Coronary artery (tissue), 2 donors: ENCODE measurements at regions not wholly inside any gene's neighbourhood (a gene's known extent, or its start where the extent isn't known, plus 50 kb on each side); places are given as distances from the start of the nearest gene placed in this dataset.

Source experiments
- DNase-seq: peaks from one replicate; pipeline ENCODE4 v3.0.0-alpha.2; 2017; ENCODE audit warnings: low spot score
- H3K27ac ChIP-seq, 2 donors: fragments of 200-600 bp; sonication (generic); one replicate each; pipeline ENCODE4 v1.5.1; 2016 to 2019
- H3K4me3 ChIP-seq: fragments of 200-600 bp; sonication (generic); 2 replicates; pipeline ENCODE4 v1.5.1; 2016; ENCODE audit warnings: mild to moderate bottlenecking, moderate library complexity
- TF ChIP-seq, protein P1 (sequence below): fragments of 200-600 bp; sonication (generic); IDR thresholded peaks from one replicate; pipeline ENCODE4 v1.5.1; 2019; ENCODE audit warnings: antibody characterized with exemption

DNA sequence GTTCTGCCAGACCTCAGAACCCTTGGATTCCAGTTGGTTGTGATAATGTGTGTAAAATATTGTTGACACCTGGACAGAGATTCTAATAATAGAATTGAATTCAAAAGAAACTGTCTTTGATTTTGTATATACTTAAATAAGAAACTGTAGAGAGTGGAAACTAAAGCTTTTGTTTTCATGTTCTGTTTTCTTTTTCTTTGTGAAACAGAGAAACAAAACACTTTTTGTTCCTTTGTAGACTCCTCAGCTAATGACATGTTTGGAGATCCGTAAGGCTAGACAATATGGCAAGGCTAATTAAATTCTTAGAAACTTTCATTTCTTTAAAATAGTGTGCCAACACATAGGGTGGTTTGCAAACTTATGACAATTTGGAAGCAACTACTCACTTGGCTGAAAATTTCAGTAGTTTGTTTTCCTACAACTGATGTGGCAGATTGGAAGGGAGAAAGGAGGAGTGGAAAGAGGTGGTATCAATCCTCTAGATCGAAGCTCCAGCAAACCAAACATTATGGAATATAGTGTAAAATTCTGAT lies 90.9 kb upstream of the FAT1 start:
- TF ChIP-seq, protein P1, sequence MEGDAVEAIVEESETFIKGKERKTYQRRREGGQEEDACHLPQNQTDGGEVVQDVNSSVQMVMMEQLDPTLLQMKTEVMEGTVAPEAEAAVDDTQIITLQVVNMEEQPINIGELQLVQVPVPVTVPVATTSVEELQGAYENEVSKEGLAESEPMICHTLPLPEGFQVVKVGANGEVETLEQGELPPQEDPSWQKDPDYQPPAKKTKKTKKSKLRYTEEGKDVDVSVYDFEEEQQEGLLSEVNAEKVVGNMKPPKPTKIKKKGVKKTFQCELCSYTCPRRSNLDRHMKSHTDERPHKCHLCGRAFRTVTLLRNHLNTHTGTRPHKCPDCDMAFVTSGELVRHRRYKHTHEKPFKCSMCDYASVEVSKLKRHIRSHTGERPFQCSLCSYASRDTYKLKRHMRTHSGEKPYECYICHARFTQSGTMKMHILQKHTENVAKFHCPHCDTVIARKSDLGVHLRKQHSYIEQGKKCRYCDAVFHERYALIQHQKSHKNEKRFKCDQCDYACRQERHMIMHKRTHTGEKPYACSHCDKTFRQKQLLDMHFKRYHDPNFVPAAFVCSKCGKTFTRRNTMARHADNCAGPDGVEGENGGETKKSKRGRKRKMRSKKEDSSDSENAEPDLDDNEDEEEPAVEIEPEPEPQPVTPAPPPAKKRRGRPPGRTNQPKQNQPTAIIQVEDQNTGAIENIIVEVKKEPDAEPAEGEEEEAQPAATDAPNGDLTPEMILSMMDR: no peak
- no peak overlapping the region for H3K27ac ChIP-seq
- no peak for DNase-seq
- H3K4me3 ChIP-seq: no peak overlapping the region

DNA sequence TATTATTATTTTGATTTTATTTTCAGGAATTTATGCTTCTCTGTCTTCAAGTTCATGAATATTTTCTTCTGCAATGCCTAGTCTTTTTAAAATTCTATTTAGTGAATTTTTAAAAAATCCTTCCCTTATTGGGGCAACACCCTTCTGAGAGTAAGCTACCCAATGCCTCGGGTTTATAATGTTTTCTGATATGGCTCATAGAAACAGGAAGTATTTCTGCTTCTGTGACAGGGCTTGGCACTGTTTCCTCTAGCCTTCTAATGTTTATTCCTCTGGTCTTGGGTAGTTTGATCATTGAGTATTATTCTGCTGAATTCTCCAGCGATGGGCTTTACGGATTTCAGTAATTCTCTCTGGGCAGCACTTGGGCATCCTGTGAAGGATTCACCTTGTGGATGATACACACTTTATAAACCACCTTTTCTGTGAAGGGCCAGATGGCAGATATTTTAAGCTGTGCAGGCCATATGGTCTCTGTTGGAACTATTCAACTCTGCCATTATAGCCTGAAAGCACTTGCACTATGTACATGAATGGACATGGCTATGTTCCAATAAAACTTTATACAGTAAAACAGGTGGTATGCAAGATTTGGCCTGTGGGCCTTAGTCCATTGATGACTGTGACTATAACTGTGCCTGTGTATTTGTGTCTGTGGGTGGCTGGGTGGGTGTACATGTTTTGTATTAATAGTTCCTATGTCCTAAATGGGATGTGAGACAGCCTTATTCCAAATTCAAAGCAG lies 95.9 kb upstream of the FAT1 start:
- no peak overlapping the region for H3K27ac ChIP-seq
- TF ChIP-seq, protein P1: no peak
- no peak overlapping the region for H3K4me3 ChIP-seq
- no peak for DNase-seq

DNA sequence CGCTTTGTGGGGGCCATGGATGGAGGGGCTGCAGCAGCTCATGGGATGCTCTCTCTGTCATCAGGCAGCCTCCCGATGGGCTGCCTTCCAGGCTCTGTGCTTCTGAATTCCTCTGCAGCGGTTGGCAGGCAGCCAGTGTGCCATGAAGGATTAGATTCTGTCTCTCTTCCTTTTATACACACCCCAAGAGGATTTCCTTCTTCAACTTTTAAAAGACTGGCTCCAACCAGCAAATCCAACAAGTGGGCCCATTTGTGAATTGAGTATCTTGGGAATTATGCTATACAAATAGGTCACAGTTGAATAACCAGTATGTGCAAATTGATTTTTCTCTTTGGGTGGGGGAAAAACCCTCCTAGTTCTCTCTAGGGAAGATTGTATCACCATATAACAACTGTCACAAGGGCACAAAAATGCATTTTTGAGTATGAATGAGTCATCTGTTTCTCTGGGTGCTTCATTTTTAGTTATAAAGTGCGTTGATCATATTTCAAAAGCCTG lies 96.8 kb upstream of the FAT1 start:
- no peak overlapping the region for H3K4me3 ChIP-seq
- TF ChIP-seq, protein P1: no peak
- DNase-seq: no peak
- H3K27ac ChIP-seq: no peak overlapping the region

DNA sequence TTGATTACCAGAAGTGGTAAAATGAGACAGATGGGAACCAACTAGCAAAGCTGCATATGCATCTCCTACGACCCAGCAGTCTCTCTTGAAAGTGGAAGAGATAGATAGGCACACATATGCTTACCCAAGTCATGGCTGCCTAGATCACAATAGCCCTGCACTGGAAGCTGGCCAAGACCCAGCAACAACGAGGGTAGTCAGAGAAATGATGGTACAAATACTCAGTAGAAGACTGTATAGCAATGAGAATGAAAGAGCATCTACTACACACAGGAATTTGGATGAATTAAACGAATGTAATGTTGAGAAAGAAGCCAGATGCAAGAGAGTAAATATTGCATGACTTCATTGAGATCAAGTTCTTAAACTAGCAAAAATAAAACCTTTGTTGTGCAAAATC lies 100.3 kb upstream of the FAT1 start:
- TF ChIP-seq, protein P1: no peak
- Histone ChIP-seq H3K4me3 (no peak overlapping the region), H3K27ac (no peak overlapping the region)
- no peak for DNase-seq

DNA sequence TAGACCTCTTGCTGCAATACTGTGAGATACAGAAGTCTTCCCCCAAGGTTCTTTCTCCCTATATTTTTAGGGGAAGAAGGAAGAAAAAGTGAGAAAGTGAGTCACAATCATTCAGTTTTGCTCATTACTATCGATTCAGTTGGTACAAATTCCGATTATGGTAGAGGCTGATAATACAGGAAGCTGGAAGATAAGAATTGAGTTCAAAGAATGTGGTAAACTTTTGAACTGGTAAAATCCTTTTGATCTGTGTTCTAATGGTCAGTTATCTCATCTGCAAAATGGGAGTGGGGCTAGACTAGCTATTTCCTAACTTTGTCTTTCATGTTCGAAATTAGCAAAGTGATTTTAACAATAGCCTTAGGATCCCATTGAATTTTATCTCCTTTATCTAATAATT lies 101.4 kb upstream of the FAT1 start:
- no peak overlapping the region for H3K4me3 ChIP-seq
- no peak for DNase-seq
- TF ChIP-seq, protein P1: no peak
- no peak overlapping the region for H3K27ac ChIP-seq

DNA sequence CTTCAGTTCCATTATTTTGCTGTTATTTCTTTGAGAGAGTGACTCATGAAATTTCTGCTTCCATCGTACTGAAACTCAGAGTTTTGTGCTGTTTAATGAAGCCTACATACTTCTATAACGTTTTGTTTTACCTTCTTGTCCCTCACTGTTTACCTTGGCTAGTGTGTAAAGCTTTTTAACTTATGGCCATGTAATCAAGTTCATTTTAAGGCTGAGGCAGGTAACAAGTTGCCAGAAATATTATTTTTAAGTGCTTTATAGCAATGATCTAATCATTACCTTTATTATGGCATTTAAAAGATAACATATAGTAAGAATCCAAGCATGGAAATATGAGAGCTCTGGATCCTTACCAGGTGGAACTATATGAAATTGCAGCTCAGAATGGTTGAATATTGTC lies 102.3 kb upstream of the FAT1 start:
- Histone ChIP-seq H3K4me3 (no peak overlapping the region), H3K27ac (no peak overlapping the region)
- TF ChIP-seq, protein P1: no peak
- no peak for DNase-seq
